GM19043 (cell line): ENCODE measurements at regions not wholly inside any gene's neighbourhood (a gene's known extent, or its start where the extent isn't known, plus 50 kb on each side); places are given as distances from the start of the nearest gene placed in this dataset.
"Not testable (repeated sequence)": the region's sequence is repeated elsewhere in the genome, so short reads cannot be mapped to it uniquely, and the experiment has no call there.

Source experiments
- ATAC-seq: cut with Tn5 transposase; IDR thresholded peaks from one replicate; pipeline ENCODE4 v1.9.1; 2021; ENCODE audit warnings: low read depth; ENCODE audit not compliant: unreplicated experiment

DNA sequence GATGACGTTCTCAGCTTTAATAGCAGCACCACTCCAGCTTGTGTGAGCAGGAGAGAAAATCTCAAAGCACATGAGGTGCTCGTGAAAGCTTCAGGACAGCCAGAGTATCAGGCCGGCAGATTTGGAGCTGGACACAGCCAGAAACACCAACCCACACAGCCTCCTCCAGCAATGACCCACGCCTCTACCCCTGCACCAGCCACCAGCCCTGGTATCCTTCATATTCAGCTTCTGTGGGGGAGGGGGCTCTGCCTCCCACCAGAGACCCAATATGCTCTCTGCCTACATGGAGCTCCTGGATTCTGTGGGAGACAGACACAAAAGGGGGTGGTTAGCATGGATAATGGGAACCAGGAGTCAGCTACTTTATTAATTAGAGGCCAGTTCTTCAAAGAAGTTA lies 133.6 kb upstream of the FMN2 start:
- no peak for ATAC-seq

DNA sequence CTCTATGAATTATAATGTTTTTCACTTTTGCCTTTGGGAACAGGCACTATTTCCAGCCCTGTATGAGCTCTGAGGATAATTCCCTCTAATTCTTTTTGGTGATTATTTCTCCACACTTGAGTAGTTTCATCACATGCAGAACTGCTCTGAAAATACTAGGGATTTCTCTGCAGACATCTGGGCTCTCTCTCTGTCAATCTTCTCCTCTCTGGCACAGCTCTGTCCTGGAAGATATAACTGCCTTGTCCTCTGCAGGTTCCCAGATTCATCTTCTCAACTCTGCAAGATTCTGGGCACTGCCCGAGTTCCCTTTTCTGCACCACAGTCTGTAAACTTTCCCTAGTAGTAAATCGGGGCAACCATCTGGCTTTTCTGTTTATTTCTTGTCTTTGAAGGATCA lies 131.3 kb upstream of the FMN2 start:
- no peak for ATAC-seq

DNA sequence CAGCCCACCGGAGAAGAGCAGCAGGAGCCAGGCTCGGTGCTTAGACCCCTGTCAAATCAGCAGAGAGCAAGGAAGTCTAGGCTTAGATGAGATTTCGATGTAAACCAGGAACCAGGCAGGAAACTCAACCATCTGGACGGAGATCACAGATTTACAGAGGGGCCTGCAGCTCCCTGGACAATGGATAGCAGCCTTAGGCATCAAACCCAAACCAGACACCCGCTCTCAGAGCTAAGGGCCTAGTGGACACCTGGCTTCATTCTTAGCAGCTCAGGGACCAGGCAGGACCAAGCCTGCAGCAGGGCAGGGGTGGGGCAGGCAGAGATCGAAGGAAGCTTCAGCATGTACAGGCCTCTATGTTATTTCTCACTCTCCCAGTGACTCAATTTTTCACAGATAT lies 127.8 kb upstream of the FMN2 start:
- ATAC-seq = no peak

- peak; percentile 92 for ATAC-seq
Observed at GRCh38 chr1:239976130-239976968, 115.3 kb upstream of the FMN2 start.

DNA sequence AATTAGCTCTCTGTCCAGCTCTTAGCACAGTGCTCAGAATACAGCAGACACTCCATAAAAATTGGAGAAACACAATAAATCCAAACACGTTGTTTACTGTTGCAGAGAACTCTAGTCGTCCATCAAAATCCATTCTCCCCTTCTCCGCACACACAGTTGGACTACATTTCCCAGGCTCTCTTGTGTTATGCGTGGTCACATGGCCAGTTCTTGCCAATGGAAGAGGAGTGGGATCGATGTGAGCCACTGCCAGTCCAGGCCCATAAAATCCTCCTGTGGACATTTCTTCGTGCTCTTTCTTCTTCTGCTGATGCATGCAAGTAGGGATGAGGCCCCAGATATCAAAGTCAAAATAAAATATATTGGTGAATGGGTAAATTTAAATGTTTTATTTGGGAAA lies 114.3 kb upstream of the FMN2 start:
- ATAC-seq = no peak

DNA sequence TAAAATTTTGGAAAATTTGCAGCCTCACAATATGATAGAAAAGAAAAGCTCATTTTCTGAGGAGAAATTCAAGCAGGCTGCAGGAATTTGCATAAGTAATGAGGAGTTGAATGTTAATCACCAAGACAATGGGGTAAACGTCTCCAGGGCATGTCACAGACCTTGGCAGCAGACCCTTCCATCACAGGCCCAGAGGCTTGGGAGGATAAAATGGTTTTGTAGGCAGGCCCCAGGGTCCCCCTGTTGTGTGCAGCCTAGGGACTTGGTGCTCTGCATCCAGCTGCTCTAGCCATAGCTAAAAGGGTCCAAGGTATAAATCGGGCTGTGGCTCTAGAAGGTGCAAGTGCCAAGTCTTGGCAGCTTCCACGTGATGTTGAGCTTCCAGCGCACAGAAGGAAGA lies 112.2 kb upstream of the FMN2 start:
- no peak for ATAC-seq

GRCh38 chr1:239982762-239983161 lies 108.9 kb upstream of the FMN2 start:
- ATAC-seq = no peak

DNA sequence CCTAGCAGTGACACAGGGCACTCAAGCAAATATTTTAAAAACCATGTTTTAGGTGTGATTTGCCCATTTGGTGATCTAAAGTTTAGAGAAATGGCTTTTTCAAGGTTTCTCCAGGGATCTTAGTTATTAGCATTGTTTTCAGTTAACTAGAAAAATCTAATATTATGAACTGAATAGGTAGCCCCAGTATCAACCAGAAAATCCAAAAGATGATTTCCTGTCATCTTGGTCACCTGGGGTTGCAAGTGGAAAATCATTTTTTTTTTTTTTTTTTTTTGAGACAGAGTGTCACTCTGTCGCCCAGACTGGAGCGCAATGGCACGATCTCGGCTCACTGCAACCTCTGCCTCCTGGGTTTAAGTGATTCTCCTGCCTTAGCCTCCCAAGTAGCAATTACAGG lies 106.6 kb upstream of the FMN2 start:
- ATAC-seq = no peak

- no peak for ATAC-seq
Observed at GRCh38 chr1:239987103-239987745, 104.5 kb upstream of the FMN2 start.

DNA sequence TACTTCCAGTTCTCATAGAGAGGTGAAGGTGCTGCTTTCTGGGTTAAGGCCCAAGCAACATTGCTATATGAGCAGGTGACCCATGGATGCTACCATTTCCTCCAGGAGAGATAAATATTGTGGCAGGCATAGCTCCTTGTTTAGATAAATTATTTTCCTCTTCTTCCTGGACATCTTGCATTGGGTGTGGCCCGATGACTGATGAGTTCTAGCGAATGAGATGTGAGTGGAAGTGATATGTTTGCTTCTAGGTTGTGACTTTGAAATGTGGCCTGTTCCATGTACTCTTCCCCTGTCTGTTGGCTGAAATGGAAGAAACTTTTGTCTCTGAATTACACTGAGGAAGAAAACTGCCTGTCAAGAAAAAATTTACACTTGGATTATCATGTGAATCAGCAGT lies 101.7 kb upstream of the FMN2 start:
- no peak for ATAC-seq

DNA sequence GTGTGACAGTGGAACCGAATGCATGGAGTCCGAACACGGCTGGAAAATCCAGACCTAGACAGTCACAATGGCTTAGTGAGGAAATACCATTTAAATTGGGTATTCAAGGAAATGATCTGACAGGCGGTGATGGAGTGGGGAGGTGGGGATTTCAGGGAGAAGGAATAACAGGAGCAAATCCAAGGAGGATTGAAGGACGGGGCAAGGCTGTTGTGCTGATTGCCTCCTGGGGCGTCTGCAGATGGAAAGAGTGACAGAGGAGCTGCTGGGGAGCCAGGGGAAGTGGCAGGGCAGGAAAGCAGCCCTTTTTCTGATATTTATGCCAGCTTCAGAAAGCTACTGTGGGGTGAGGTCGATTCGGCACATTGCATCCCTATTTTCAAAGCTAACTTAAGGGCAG lies 99.1 kb upstream of the FMN2 start:
- ATAC-seq = not testable (repeated sequence)

- ATAC-seq = no peak
Observed at GRCh38 chr1:239993366-239993765, 98.3 kb upstream of the FMN2 start.

- no peak for ATAC-seq
Observed at GRCh38 chr1:239995281-239995680, 96.4 kb upstream of the FMN2 start.

DNA sequence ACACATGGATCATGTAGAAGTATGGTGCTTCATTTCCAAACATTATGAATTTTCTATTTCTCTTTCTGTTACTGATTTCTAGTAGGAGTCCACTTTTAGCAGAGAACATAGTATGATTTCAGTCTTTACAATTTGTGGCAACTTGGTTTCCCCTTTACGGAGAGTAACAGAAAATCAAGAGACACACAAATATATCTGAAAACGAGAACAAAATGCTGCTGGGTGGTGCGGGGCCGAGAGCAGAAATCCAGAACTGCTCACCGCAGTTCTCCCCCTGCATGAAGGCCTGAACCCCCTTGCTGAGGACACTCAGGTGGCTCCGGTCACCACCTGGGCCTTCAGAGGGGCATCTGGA lies 94.5 kb upstream of the FMN2 start:
- ATAC-seq = no peak

DNA sequence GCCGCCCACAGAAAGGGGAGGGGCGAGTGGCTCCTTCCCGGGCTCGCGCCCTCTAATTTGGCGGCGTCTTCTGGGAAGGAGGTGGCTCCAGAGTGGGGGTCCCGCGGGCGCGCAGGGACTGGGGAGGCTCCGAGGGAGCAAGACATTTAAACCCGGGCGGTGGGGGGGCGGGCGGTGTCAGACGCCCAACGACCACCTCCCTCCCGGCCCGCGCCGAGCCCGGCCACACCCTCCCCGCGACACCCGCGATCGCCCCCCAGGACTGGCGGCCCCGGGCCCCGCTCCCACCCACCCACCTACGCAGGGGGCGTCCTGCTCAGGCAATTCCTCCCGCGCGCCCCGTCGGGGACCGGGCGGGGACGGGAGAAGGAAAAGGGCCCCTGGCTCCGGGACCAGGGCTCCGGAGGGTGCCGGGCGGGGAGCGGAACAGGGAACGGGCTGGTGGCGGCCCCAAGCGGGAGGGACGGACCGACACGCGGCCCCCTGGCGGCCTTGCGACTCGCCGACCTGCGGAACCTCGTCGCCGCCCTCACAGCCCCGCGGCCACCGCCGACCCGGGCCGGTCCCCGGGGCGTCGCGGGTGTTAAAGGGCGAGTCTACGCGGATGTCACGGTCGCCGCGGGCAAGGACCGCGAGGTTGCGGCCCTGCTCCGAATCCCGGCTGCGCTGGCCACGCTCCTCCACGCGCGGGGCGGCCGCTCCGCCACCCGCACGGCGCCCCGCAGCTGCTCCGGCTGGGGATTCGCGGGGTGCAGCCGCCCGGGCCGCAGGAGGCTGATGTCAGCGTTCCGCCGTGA lies 94.0 kb upstream of the FMN2 start:
- no peak for ATAC-seq

DNA sequence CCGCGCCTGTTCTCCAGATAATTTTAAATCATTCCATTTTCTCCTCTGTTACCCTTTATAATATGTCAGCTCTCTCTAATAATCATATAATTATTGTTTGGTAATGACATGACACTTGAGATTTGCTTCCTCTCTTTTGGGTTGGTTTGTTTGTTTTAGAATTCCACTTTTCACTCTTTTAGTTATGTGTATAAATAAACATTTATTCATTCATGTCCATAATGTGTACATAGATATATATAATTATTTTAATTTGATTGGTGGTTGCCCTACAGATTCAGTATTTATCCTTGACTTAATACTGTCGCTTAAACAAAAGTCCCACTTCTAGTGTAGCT lies 93.4 kb upstream of the FMN2 start:
- no peak for ATAC-seq

DNA sequence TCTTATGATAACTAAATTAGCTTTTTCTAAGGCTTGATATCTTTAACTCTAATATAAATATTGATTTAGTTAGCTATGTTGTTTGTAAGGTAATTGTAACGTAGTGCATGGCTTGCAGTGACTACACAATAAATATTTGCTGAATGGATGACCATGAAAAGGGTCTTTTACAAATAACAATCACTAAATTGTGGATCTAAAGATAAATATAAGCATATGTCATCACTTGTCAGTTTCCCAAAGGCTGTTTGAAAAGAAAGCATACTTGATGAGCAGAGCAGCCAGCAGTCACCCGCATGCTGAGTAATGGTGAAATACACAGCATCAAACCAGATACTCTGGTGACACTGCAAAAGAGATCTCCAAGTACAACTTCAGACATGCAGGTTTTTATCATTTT lies 92.5 kb upstream of the FMN2 start:
- ATAC-seq = no peak

DNA sequence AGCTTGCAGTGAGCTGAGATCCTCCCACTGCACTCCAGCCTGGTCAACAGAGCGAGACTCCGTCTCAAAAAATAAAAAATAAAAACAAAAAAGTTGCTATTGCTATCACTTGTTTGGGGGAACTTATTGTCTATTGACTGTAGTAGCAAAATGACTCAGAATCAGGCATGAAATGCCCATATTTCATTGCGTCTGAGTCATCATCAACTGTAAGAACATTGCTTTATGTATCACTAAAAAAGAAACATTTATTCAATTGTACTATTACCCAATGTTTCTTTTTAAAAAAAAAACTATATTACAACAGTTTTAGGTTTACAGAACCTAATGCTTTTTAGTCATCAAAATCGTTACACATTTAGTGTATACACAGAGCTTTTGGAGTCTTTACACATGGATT lies 91.0 kb upstream of the FMN2 start:
- ATAC-seq = no peak

- no peak for ATAC-seq
Observed at GRCh38 chr1:240001177-240001740, 90.4 kb upstream of the FMN2 start.

- ATAC-seq = no peak
Observed at GRCh38 chr1:240004086-240004749, 87.5 kb upstream of the FMN2 start.
